ENCODE measurements at regions not wholly inside any gene's neighbourhood (a gene's known extent, or its start where the extent isn't known, plus 50 kb on each side); places are given as distances from the start of the nearest gene placed in this dataset.

DNA sequence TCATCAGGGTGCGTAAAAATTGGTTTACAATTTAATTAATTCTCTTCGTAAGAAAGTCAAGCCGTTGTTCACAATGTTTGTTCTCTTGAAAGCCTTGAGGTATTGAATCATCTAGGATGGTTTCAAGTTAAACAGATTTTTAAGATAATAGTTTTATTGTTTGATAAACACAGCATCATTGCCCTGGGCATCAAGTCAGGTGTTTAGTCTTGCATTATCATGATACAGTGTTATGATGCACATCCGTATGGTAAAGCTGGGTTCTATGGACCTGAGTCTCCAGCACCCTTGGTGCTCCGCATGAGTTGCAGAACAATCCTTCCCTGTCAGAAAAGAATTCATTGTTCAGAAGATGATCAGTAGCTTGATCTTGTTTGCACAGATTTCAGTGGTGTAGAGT lies 359.5 kb downstream of the LMO4 start:
- intact Hi-C loops (cut with DNase I), result no loop called here
- Histone ChIP-seq H3K4me1 (no peaks in the 10 kb centered on the region), H3K27ac (no peak overlapping the region), H3K27me3 (no peaks in the 10 kb centered on the region), H3K36me3 (no peaks in the 10 kb centered on the region), H3K4me3 (no peak overlapping the region), H3K9me3 (no peaks in the 10 kb centered on the region)
- no peak for TF ChIP-seq POLR2A (IDR thresholded peaks at IDR 0.05)
- TF ChIP-seq POLR2AphosphoS5 (IDR thresholded peaks at IDR 0.05; ENCODE audit: insufficient read depth in 1 of 2, low read depth in 1 of 2), result no peak
- TF ChIP-seq, protein P1, sequence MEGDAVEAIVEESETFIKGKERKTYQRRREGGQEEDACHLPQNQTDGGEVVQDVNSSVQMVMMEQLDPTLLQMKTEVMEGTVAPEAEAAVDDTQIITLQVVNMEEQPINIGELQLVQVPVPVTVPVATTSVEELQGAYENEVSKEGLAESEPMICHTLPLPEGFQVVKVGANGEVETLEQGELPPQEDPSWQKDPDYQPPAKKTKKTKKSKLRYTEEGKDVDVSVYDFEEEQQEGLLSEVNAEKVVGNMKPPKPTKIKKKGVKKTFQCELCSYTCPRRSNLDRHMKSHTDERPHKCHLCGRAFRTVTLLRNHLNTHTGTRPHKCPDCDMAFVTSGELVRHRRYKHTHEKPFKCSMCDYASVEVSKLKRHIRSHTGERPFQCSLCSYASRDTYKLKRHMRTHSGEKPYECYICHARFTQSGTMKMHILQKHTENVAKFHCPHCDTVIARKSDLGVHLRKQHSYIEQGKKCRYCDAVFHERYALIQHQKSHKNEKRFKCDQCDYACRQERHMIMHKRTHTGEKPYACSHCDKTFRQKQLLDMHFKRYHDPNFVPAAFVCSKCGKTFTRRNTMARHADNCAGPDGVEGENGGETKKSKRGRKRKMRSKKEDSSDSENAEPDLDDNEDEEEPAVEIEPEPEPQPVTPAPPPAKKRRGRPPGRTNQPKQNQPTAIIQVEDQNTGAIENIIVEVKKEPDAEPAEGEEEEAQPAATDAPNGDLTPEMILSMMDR (IDR thresholded peaks at IDR 0.05), result no peak
- DNase-seq (ENCODE audit: extremely low spot score in 2 of 2), result no peak

- Histone ChIP-seq H3K4me3 (no peak overlapping the region), H3K27me3 (no peaks in the 10 kb centered on the region), H3K4me1 (no peaks in the 10 kb centered on the region), H3K27ac (no peak overlapping the region), H3K9me3 (no peaks in the 10 kb centered on the region), H3K36me3 (no peaks in the 10 kb centered on the region)
- intact Hi-C loops (cut with DNase I), result no loop called here
- TF ChIP-seq POLR2A (IDR thresholded peaks at IDR 0.05) (no peak), POLR2AphosphoS5 (IDR thresholded peaks at IDR 0.05; ENCODE audit: insufficient read depth in 1 of 2, low read depth in 1 of 2) (no peak)
- TF ChIP-seq, protein P1 (IDR thresholded peaks at IDR 0.05), result no peak
- no peak for DNase-seq (ENCODE audit: extremely low spot score in 2 of 2)
Observed at GRCh38 chr1:87689487-87689886, 360.8 kb downstream of the LMO4 start.

GRCh38 chr1:87696483-87696882 lies 367.8 kb downstream of the LMO4 start:
- TF ChIP-seq, protein P1 (IDR thresholded peaks at IDR 0.05), result no peak
- no peak for TF ChIP-seq POLR2A (IDR thresholded peaks at IDR 0.05)
- TF ChIP-seq POLR2AphosphoS5 (IDR thresholded peaks at IDR 0.05; ENCODE audit: insufficient read depth in 1 of 2, low read depth in 1 of 2), result no peak
- intact Hi-C loops (cut with DNase I), result no loop called here

GRCh38 chr1:87702455-87702854 lies 373.8 kb downstream of the LMO4 start:
- TF ChIP-seq, protein P1 (IDR thresholded peaks at IDR 0.05), result no peak
- TF ChIP-seq POLR2A (IDR thresholded peaks at IDR 0.05), result no peak
- no peak for TF ChIP-seq POLR2AphosphoS5 (IDR thresholded peaks at IDR 0.05; ENCODE audit: insufficient read depth in 1 of 2, low read depth in 1 of 2)
- intact Hi-C loops (cut with DNase I), result no loop called here
- H3K4me1 ChIP-seq, result no peaks in the 10 kb centered on the region
- no peak overlapping the region for H3K27ac ChIP-seq
- H3K36me3 ChIP-seq, result no peaks in the 10 kb centered on the region
- H3K27me3 ChIP-seq, result no peaks in the 10 kb centered on the region
- H3K9me3 ChIP-seq, result peaks cover 10% of the 10 kb centered on the region
- H3K4me3 ChIP-seq, result no peak overlapping the region
- no peak for DNase-seq (ENCODE audit: extremely low spot score in 2 of 2)

More at GRCh38 chr1:87696483-87696882, 367.8 kb downstream of the LMO4 start:
- Histone ChIP-seq H3K4me1 (no peaks in the 10 kb centered on the region), H3K36me3 (no peaks in the 10 kb centered on the region), H3K27ac (no peak overlapping the region), H3K4me3 (no peak overlapping the region), H3K9me3 (no peaks in the 10 kb centered on the region), H3K27me3 (no peaks in the 10 kb centered on the region)
- DNase-seq (ENCODE audit: extremely low spot score in 2 of 2), result no peak

GRCh38 chr1:87705233-87705632 lies 376.6 kb downstream of the LMO4 start:
- no peak for DNase-seq (ENCODE audit: extremely low spot score in 2 of 2)
- H3K27me3 ChIP-seq, result no peaks in the 10 kb centered on the region
- no peak overlapping the region for H3K4me3 ChIP-seq
- no peak overlapping the region for H3K27ac ChIP-seq
- no peaks in the 10 kb centered on the region for H3K4me1 ChIP-seq
- peaks cover 10% of the 10 kb centered on the region for H3K9me3 ChIP-seq
- intact Hi-C loops (cut with DNase I), result no loop called here
- TF ChIP-seq POLR2A (IDR thresholded peaks at IDR 0.05) (no peak), POLR2AphosphoS5 (IDR thresholded peaks at IDR 0.05; ENCODE audit: insufficient read depth in 1 of 2, low read depth in 1 of 2) (no peak)
- TF ChIP-seq, protein P1 (IDR thresholded peaks at IDR 0.05), result no peak
- H3K36me3 ChIP-seq, result no peaks in the 10 kb centered on the region
